Stimulated activated CD8-positive, alpha-beta memory T cell treated with anti-CD3 and anti-CD28 coated beads, Interleukin-7, amount 100 ng/mL, for 48 hours (primary cell): ENCODE measurements at regions not wholly inside any gene's neighbourhood (a gene's known extent, or its start where the extent isn't known, plus 50 kb on each side); places are given as distances from the start of the nearest gene placed in this dataset.

ENCODE experiments used
- DNase-seq, 2 donors: peaks; one replicate each; pipeline ENCODE4 v3.0.0-alpha.2; 2020; ENCODE audit warnings: low read depth in 1 of 2; ENCODE audit errors: extremely low read depth in 1 of 2

DNA sequence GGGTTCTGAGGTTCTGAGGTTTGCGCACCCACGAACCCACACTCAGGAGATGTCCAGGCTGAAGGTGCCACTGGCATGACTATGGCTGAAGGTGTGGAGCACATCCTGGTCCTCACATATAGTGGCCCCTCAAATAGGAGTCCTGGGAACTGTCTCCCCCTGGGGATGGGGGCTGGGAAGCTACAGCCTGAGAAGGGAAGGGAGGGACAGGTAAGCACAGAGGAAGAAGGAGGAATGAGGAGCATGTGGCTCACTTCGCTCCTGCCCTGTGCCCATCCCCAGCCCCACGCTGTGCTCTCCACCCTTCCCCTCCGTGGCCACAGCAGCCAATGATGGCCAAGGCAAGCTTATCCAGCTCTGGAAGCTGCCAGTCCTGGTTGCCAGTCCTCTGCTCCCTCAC, 123.9 kb upstream of the LHX1 start:
- DNase-seq, result no peak

DNA sequence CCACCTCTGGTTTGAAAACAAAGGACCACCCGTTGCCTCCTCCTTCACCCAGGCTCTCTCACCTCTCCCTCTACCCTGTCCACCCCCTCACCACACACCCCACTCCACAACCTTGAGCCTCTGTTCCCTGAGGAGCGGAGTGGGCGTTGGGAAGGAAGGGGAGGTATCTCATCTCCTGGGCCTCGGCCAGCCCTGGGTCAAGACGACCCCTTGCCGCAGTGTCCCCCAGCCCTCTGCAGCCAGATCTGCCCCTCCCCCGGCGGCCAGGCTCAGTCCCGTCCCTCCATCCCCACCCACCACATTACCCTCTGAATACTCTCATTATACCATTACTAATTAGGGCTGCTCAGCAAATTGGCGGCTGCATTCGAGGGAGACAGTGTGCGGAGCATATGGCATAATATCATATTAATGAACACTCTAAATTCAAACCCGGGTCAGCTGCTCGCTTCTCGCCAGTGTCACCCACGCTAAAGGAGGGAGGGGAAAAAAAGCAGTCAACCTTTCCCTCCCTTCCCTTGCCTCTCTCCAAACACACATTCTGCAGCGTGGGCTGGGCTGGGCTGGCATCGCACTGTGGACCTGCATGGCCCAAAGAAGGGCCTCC, 123.2 kb upstream of the LHX1 start:
- no peak for DNase-seq

DNA sequence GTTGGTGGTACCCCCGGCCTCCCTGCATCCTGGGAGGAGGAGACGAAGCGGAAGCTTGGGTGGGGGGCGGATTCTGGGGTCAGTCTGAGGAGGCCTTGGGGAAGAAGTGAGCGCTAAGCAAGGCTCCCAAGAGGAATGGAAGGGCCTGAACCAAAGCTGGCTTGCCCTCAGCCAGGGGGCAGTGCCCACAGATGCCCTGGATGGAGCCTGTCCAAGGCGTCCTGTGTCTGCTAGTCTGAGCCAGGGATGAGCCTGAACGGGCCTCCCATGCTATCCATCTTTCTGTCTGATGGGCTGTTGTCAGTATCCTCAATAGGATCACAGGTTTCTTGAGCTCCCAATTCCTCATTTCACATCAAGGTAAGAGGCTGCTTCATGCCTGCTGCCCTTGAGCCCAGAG, 122.3 kb upstream of the LHX1 start:
- DNase-seq, result no peak

DNA sequence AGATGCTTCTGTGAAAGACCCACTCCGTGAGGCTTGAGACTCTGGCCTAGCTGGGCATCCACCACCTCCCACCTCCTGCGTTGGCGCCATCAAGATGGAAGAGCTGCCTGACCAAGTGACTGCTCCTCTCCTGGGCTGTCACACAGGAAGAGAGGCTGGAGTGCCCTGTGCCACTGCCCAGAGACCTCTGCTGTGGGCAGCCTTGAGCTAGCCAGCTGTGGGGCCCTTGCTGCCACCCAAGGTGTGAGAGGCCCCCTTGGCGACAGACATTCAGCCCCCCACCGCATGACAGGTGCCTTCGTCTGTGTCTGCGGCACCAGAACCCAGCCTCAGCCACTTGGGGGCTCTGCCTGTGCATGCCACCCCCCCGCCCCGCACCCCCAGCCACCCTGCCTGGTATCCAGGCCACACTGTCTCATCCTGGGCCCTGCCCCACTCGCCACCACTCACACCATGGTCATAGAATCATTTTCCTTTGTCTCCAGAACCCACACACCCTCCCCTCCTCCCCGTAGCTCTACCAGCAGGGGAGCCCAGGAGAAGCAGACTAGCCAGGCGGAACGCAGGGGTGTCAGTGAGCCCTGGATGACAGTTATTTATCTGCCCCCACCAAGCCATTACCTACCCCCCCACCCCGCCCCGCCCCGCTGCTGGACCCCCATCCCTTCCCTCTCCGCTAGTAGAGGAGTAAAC, 120.9 kb upstream of the LHX1 start:
- DNase-seq, result no peak

DNA sequence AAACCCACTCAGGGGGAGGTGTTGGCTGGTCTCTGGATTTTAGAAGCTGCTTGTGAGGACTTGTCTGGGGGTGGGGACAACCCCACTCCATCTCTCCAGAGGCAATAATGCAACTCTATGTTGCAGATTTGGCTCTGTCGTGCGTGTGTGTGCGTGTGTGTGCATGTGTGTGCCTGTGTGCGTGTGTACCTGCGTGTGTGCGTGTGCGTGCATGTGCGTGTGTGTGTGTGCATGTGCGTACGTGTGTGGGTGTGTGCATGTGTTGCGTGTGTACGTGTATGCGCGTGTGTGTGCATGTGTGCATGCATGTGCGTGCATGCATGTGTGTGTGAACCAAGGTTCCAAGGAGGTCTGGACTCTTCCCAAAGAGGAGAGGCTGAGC, 120.4 kb upstream of the LHX1 start:
- no peak for DNase-seq

DNA sequence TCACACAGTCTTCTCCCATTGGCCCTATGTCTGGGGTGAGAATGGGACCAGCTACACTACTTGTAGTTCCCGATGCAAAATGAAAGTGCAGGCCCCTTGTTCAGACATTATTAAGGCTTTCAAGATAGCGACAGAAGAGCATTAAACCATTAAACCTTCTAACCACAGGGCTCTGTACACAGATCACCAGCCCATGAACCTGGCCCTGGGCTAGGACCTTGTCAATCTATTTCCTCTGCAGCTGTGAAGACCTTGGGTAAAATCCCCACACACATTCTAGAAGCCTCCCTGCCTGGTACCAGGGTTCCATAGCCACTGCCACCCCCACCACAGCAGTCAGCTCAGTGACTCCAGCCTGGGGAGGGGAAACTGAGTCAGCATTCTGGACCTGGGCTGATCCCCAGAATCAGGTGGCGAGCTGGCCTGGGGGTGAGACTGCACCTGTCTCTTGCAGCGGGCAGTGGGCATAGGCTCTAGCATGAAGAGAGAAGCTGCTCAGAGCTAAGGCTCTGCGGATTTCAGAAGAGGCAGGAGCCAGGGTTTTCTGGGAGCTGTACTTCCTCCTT, 119.7 kb upstream of the LHX1 start:
- no peak for DNase-seq

DNA sequence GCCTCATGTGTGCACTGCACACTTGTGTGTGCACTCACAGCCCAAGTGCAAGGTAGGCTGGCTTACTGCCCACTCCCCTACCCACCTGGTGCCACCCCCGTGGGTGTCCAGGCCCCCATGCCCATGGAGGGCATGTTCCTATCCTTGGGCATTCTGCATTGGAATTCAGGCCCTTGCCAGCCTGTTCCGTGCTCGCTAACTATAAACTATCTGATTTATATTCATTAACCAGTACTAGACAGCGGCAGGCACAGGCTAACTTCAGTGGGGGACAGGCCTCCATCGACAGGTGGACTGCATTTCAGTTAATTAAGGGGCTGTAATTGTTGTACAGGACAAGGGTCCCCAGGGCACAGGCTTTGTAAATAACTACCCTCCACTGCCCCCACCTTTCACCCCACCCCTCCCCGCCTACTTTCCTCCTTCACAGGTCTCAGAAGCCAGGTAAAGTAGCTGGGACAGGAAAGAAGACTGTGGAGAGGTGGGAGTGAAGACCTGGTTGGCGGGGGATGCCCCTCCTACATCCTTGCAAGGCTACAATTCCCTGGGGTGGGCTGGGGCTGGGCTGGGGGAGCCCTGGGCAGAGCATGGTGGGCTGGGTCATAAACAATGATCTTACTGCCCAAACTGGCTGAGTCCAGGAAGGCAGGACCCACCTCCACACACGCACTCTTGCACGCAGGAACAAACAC, 119.0 kb upstream of the LHX1 start:
- no peak for DNase-seq

DNA sequence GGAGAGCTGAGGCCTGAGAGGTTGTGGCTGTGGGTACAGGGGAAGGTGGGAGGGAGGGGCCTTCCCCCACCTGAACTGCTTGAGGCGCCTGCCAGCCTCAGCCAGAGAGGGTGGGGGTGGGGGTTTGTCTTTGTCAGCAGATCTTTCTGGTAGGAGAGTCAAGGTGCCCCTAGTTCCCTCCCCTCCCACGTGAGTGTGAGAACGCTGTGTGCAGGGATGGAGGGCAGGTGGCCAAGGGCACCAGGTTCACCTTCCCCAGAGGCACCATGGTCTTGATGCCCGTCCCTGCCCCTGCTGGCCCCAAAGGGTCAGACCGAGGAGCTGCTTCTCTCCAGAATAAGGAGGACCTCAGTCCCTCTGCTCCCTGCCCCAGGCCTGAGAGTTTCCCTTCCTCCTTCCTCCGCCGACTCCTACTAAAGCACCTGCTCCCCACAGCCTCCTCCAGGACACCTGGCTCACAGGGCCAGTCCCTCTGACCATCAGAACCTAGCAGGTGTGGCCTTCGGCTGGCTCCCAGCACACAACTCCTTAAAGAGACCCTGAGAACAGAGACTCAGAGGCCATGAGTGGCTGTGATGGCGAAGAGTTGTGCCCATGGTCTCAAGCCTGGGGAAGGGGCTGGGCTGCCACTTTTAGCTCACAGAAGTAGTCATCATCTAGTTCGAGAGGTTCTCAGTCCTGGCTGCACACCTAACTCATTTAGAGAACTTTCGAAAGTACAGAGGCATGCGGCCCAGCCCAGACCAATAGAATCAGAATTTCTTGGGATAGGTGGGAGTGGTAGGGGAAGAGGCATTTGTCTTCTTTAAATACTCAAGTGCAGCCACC, 113.2 kb upstream of the LHX1 start:
- no peak for DNase-seq

DNA sequence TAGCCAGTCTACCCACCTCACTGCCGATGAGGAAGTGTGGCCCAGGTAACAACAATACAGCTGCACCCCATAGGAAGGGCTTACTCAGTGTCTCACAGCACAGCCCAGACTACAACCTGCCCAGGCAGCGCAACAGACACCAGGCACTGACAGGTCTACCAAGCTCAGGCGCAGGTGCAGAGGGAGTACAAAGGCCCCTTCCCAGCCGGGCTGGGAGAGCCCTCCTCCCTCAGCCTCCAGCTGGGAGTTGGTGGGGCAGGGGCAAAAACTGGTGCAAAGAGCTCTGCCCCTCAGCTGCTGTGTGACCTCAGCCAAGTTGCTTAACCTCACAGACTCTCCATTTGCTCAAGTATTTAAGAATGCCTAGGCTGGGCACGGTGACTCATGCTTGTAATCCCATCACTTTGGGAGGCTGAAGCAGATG, 112.6 kb upstream of the LHX1 start:
- no peak for DNase-seq

DNA sequence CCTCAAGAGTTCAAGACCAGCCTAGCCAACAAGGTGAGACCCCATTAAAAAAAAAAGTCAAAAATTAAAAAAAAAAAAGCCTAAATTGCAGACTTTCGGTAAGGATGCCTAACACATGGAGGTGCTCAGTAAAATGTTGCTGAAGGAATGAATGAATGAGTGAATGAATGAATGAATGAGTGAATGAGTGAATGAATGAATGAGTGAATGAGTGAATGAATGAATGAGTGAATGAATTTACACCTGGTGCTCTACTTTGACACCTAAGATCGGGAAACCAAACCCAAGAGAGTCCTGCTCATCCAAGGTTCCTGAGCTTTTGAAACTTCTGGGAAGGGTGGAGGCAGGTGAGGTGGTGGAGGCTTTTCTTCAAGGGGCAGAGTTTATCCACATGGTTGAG, 112.2 kb upstream of the LHX1 start:
- no peak for DNase-seq

DNA sequence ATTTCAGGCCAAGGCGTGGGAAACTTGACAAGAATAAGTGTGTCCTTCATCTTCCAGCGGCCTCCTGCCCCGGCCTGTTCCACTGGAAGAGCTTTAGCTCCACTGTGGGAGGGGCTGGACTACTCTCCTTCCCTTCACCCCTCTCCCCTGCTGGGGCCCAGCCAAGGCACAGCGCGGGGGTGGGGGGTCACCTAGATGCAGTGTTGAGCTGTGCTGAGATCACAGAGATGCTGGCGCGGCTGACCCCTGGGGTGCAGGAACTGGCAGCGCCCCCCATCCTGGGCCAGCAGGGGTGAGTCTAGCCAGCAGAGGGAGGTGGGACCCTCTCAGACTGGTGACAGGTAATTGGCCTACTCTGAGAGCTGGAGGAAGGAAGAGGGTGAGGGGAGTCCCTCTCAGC, 111.8 kb upstream of the LHX1 start:
- DNase-seq, result no peak

DNA sequence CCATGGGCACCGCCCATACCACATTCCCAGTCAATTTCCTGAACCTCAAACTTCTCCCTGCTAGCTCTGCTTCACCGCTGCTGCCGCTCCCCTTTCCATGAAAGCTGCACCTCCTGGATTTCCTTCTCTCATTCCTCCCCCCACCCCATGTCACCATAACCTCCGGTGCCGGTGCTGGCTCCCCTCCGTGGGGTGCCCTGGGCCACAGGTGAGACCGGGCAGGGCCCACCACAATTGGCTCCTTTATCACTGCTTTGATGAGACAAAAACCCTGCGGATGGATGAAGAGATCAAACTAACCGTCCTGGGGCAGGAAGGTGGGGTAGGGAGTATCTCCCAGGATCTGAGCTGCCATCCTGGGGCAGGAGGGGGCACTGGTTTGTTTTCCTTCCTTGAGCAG, 111.3 kb upstream of the LHX1 start:
- DNase-seq, result no peak

DNA sequence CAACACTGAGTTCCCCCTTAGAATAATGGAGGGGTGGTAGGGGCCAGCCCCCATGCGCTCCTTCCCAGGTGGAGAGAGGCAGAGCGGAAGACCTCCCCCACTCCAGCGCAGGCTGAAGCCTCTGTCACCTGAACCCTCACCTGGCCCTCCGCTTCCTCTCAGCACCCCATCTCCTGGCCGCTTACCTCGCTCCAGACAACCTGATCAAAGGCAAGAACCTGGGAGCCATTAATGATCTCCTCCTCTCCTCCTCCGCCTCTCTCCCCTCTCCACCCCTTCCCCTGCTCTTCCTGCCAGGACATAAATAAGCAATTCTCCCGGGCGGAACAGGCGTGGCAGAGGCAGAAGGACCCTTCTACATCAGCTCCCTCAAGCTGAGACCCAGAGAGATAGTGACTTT, 110.2 kb upstream of the LHX1 start:
- DNase-seq, result no peak

DNA sequence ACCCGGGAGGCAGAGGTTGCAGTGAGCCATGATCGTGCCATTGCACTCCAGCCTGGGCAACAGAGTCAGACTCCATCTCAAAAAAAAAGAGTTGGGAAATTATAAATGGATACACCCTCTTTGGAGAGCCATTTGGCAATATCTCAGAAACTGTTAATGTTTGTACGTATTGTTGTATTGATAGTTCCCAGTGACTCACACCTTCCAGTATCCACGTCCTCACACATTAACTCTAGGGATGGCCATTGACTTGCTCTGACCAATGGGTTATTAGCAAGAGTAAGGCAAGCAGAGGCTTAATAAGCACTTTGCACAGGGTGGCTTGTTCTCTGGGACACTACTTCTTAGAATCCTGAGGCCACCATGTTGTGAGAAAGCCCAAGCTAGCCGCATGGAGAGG, 107.6 kb upstream of the LHX1 start:
- no peak for DNase-seq

DNA sequence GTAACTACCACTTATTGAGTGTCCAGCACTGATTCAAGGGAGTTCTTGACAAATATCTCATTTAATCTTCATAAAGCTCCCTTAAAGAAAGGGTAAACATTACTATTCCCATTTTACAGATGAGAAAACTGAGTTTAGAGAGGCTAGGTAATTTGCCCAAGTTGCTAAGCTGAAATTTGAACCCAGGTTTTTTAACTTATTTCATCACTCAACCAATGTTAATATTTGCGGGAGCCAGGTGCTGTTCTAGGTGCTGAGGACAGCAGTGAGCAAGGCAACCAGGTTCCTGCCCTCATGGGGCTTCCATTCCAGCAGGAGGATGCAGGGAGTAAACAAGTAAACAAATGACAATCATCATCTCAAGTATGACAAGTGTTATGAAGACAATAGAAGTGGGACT, 104.0 kb upstream of the LHX1 start:
- no peak for DNase-seq

DNA sequence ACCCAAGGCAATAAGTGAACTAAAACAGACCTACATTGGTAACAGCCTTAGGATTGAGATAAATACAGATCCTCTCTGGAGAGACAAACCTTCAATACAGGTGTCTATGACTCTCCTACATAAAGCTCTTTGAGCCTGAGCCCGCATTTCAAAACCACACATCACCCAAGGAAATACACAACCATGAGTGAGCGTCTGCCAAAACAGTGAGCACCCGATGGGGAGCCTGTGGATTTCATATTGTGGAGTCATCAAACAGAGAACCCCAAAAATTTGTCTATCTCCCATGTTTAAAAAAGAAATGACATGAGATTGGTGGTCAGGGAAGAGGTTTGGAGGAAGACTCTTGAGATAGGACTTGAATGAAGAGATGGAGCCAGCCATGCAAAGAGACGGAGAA, 102.2 kb upstream of the LHX1 start:
- DNase-seq, result no peak

DNA sequence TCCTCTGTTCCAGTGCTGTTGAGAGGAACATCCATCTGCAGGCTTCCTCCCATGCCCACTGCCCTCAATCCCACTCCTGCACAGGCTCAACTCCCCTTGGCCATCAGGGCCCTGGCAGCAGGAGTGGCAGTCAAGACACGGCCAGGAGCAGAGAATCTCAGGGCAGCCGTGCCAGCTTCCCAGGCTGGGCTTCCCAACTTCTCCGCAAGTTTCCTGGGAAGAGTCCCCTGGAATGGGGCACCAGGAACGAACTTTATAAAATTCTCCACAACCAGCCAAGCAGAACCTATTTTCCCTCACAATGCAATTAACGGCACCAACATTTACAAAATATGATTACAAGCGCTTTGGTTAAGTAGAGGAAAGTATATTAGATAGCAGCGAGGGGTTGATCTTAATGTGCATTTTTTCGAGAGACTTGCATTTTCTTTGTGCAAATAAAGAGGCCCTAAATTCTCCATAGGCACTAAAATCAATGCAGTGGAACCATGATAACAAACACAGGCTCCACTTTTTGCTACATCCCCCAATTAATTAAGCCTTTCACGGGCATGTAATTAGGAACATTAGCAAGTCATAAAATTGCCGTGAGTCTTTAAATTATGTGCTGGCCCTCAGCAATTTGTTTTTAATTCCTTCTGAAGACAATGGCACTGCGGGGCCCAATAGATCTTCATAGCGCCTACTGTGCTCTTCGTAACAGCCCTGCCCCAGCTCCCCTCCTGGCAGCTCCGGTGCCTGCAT, 99.9 kb upstream of the LHX1 start:
- no peak for DNase-seq

DNA sequence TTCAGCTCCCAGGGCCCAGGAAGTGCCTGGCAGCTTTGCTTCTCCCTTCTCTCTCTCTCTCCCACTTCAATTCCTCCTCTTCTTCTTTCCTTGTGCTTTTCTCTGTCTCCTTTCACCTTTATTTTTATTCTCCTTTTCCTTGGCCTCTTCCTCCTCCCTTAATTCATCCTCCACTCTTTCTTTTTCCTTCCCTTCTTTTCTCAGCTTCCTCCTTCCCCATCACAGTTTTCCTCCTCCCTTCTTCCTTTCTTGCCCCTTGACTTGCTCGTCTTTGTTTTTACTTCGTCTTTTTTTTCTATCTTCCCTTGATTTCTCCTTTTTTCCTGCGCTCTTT, 99.4 kb upstream of the LHX1 start:
- DNase-seq, result no peak

DNA sequence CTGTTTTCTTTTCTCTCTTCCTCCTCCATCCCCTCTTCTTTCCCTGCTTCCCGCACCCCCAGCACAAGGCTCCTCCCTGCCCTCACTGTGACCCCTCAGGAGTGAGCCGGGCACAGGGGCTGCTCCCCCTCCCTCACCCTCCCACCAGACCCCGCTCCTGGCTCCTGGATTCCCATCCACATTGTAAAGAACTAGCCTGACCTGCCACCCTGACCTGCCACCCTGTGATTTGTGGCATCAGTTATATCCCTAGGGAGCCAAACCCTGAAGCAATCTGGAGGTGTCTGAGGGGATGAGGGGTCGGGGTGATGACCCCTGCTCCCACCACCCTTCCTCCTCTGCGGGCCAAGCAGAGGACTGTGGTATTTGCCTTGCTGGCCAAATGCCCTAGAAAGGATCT, 98.0 kb upstream of the LHX1 start:
- DNase-seq, result no peak

DNA sequence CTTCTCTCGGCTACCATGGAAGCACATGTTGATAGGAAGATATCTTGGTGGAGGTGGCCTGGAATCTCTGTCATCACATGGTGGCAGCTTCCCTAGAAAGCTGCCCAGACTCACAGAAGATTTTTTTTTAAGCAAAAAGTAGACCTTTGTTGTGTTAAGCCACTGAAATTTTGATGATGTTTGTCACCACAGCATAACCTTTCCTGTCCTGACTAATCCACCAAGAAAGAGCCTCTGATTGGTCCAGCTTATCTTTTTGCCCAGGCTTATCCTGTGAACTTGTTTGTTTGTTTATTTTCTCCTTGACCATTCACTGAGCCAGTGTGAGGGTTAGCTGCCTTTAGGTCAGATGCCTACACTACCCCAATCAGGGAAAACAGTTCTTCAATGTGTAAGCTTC, 96.5 kb upstream of the LHX1 start:
- no peak for DNase-seq
